H9 (cell line): ENCODE measurements at regions not wholly inside any gene's neighbourhood (a gene's known extent, or its start where the extent isn't known, plus 50 kb on each side); places are given as distances from the start of the nearest gene placed in this dataset.

Experiments
- DNase-seq: peaks from one replicate; pipeline ENCODE4 v3.0.0-alpha.2; 2017
- H2AFZ ChIP-seq: one replicate; pipeline ENCODE4 v1.6.1; 2013; ENCODE audit warnings: mild to moderate bottlenecking, low read length, control low read depth, moderate library complexity
- H2AK5ac ChIP-seq: 2 replicates; pipeline ENCODE4 v1.6.1; 2013; ENCODE audit warnings: low read length, control low read depth, mixed read lengths; ENCODE audit not compliant: insufficient read length
- H2BK120ac ChIP-seq: one replicate; pipeline ENCODE4 v1.6.1; 2013; ENCODE audit warnings: low read depth, mild to moderate bottlenecking, low read length, control low read depth, inconsistent platforms; ENCODE audit not compliant: poor library complexity, severe bottlenecking
- H2BK12ac ChIP-seq: 2 replicates; pipeline ENCODE4 v1.6.1; 2013; ENCODE audit warnings: low read length, control low read depth, mixed read lengths, low read depth; ENCODE audit not compliant: insufficient read length
- H2BK15ac ChIP-seq: 2 replicates; pipeline ENCODE4 v1.6.1; 2013; ENCODE audit warnings: low read depth, low read length, control low read depth
- H2BK20ac ChIP-seq: one replicate; pipeline ENCODE4 v1.6.1; 2013; ENCODE audit warnings: low read depth, mild to moderate bottlenecking, low read length, control low read depth, inconsistent platforms; ENCODE audit not compliant: poor library complexity, severe bottlenecking
- H2BK5ac ChIP-seq: 2 replicates; pipeline ENCODE4 v1.6.1; 2013; ENCODE audit warnings: low read length, control low read depth, mixed read lengths; ENCODE audit not compliant: insufficient read length
- H3K14ac ChIP-seq: 2 replicates; pipeline ENCODE4 v1.6.1; 2013; ENCODE audit warnings: low read length, control low read depth; ENCODE audit not compliant: insufficient read depth
- H3K18ac ChIP-seq: 2 replicates; pipeline ENCODE4 v1.6.1; 2013; ENCODE audit warnings: low read depth, mild to moderate bottlenecking, mixed read lengths, low read length, control low read depth; ENCODE audit not compliant: insufficient read length
- H3K23ac ChIP-seq: 2 replicates; pipeline ENCODE4 v1.6.1; 2013; ENCODE audit warnings: low read length, control low read depth, mixed read lengths, low read depth; ENCODE audit not compliant: insufficient read length
- H3K23me2 ChIP-seq: 2 replicates; pipeline ENCODE4 v1.6.1; 2013; ENCODE audit warnings: low read depth, mild to moderate bottlenecking, mixed read lengths, low read length, control low read depth; ENCODE audit not compliant: insufficient read length, poor library complexity, severe bottlenecking
- H3K27ac ChIP-seq: 2 replicates; pipeline ENCODE4 v1.5.1; 2013; ENCODE audit warnings: low read length, control low read depth, mixed read lengths, low read depth; ENCODE audit not compliant: insufficient read length
- H3K27me3 ChIP-seq: 2 replicates; pipeline ENCODE4 v1.6.1; 2013; ENCODE audit warnings: low read length, control low read depth, inconsistent platforms; ENCODE audit not compliant: insufficient read depth
- H3K4ac ChIP-seq: 2 replicates; pipeline ENCODE4 v1.6.1; 2013; ENCODE audit warnings: low read depth, mild to moderate bottlenecking, control low read depth, inconsistent platforms, low read length, moderate library complexity
- H3K4me1 ChIP-seq: 2 replicates; pipeline ENCODE4 v1.6.1; 2013; ENCODE audit warnings: low read length, control low read depth, inconsistent platforms; ENCODE audit not compliant: insufficient read depth
- H3K4me2 ChIP-seq: 2 replicates; pipeline ENCODE4 v1.6.1; 2013; ENCODE audit warnings: low read length, control low read depth, mixed read lengths; ENCODE audit not compliant: insufficient read length, insufficient read depth
- H3K56ac ChIP-seq: 2 replicates; pipeline ENCODE4 v1.6.1; 2013; ENCODE audit warnings: low read depth, mild to moderate bottlenecking, mixed read lengths, low read length, control low read depth; ENCODE audit not compliant: insufficient read length
- H3K79me1 ChIP-seq: 2 replicates; pipeline ENCODE4 v1.6.1; 2013; ENCODE audit warnings: low read depth, mild to moderate bottlenecking, moderate library complexity, low read length, control low read depth, inconsistent platforms; ENCODE audit not compliant: insufficient read depth, poor library complexity, severe bottlenecking
- H3K79me2 ChIP-seq: 2 replicates; pipeline ENCODE4 v1.6.1; 2013; ENCODE audit warnings: low read length, control low read depth, inconsistent platforms; ENCODE audit not compliant: insufficient read depth
- H3K9ac ChIP-seq: 2 replicates; pipeline ENCODE4 v1.6.1; 2013; ENCODE audit warnings: low read length, control low read depth, mixed read lengths; ENCODE audit not compliant: insufficient read length; ENCODE audit errors: extremely low read depth
- H3K9me3 ChIP-seq: one replicate; pipeline ENCODE4 v1.6.1; 2013; ENCODE audit warnings: low read depth, low read length, inconsistent platforms; ENCODE audit not compliant: control insufficient read depth
- H3T11ph ChIP-seq: one replicate; pipeline ENCODE4 v1.6.1; 2013; ENCODE audit warnings: mild to moderate bottlenecking, low read length, control low read depth, inconsistent platforms
- H4K20me1 ChIP-seq: one replicate; pipeline ENCODE4 v1.6.1; 2013; ENCODE audit not compliant: control insufficient read depth, insufficient read length, insufficient read depth
- H4K5ac ChIP-seq: 2 replicates; pipeline ENCODE4 v1.6.1; 2013; ENCODE audit warnings: low read depth, mild to moderate bottlenecking, mixed read lengths, low read length, control low read depth; ENCODE audit not compliant: insufficient read length
- H4K8ac ChIP-seq: replicated peaks from 2 replicates; pipeline ENCODE4 v1.6.1; 2013; ENCODE audit warnings: low read length, control low read depth, mixed read lengths, low read depth; ENCODE audit not compliant: insufficient read length
- H4K91ac ChIP-seq: 2 replicates; pipeline ENCODE4 v1.6.1; 2013; ENCODE audit warnings: low read depth, mild to moderate bottlenecking, moderate library complexity, mixed read lengths, low read length, control low read depth; ENCODE audit not compliant: insufficient read length
- H3K27ac Mint-ChIP-seq, 3 experiments: 2 replicates in 2 of 3; 3 replicates in 1 of 3; pipeline ENCODE4 v1.8.0; 2020 to 2021; ENCODE audit warnings: mixed read lengths in 3 of 3, mild to moderate bottlenecking in 1 of 3, moderate library complexity in 1 of 3
- H3K27me3 Mint-ChIP-seq: 2 replicates; pipeline ENCODE4 v1.8.0; 2021; ENCODE audit warnings: low read depth, mild to moderate bottlenecking, moderate library complexity, mixed read lengths
- H3K36me3 Mint-ChIP-seq, 3 experiments: 2 replicates in 2 of 3; 3 replicates in 1 of 3; pipeline ENCODE4 v1.8.0; 2020 to 2021; ENCODE audit warnings: low read depth in 3 of 3, mixed read lengths in 3 of 3; ENCODE audit not compliant: insufficient read depth in 1 of 3
- H3K4me1 Mint-ChIP-seq, 2 experiments: 2 replicates each; pipeline ENCODE4 v1.8.0; 2020; ENCODE audit warnings: mixed read lengths in 2 of 2
- H3K4me3 Mint-ChIP-seq, 2 experiments: 2 replicates in 1 of 2; 3 replicates in 1 of 2; pipeline ENCODE4 v1.8.0; 2020 to 2021; ENCODE audit warnings: mild to moderate bottlenecking in 2 of 2, mixed read lengths in 2 of 2, moderate library complexity in 1 of 2
- H3K9me3 Mint-ChIP-seq, 2 experiments: 2 replicates in 1 of 2; 3 replicates in 1 of 2; pipeline ENCODE4 v1.8.0; 2020; ENCODE audit warnings: mild to moderate bottlenecking in 2 of 2, mixed read lengths in 2 of 2, moderate library complexity in 1 of 2
- CTCF ChIP-seq: fragments of 200-600 bp; sonication (generic); conservative IDR thresholded peaks from 3 replicates; pipeline ENCODE4 v1.8.0; 2021; ENCODE audit warnings: antibody characterized with exemption, mild to moderate bottlenecking
- WGBS: extraction: QIAGEN DNeasy Blood & Tissue Kit; methylation state at CpG from one replicate; pipeline ENCODE4 v1.1.7; 2013; ENCODE audit warnings: missing lambda C conversion rate, low lambda C conversion rate, mixed read lengths; ENCODE audit not compliant: insufficient read length; ENCODE audit errors: extremely low coverage; 5-methylcytosine and 5-hydroxymethylcytosine counted together

DNA sequence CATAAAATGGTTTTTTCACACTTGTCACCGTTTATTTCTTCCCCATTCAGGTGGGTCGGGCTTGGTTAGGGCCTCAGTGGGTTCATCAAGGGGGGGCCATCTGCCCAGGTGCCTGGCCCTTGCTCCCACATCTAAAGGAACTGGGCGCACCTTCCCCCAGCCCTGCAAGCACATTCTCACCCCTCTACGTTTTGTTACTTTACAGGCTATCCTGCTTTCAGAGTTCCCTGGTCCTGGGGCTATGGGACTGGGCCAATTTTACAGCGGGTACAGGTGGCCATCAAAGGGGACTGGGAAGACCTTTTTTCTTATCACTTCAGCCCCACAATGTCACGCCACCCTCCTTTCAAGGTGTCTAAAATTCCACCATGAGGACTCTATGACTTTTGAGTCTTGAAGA is 71.8 kb upstream of the HAAO start:
- no peak overlapping the region for H3K23ac ChIP-seq
- no peak overlapping the region for H3T11ph ChIP-seq
- H3K4me2 ChIP-seq, result no peak overlapping the region
- H2AK5ac ChIP-seq, result no peak overlapping the region
- Mint-ChIP-seq H3K9me3 (peaks cover 11 to 14% of the 10 kb centered on the region in 2 experiments), H3K36me3 (peaks cover 0 to 14% (median 6%) of the 10 kb centered on the region in 3 experiments; a peak in 5 of 7 replicates), H3K27ac (no peak overlapping the region), H3K4me3 (no peak overlapping the region), H3K27me3 (no peaks in the 10 kb centered on the region; the same call in 1 of the 2 replicates), H3K4me1 (no peaks in the 10 kb centered on the region)
- no peak overlapping the region for H4K5ac ChIP-seq
- H3K23me2 ChIP-seq, result no peaks in the 10 kb centered on the region
- H2BK15ac ChIP-seq, result no peak overlapping the region
- H3K4me1 ChIP-seq, result no peaks in the 10 kb centered on the region
- H2BK120ac ChIP-seq, result no peak overlapping the region
- no peak for DNase-seq
- no peaks in the 10 kb centered on the region for H3K79me1 ChIP-seq
- no peak for TF ChIP-seq CTCF
- H2BK12ac ChIP-seq, result no peak overlapping the region
- WGBS, result no CpG with 5 or more reads among the region's 6 CpGs
- H2BK5ac ChIP-seq, result no peak overlapping the region
- H3K79me2 ChIP-seq, result no peaks in the 10 kb centered on the region
- H3K9ac ChIP-seq, result no peak overlapping the region
- no peak overlapping the region for H3K18ac ChIP-seq
- no peak overlapping the region for H3K56ac ChIP-seq
- no peaks in the 10 kb centered on the region for H3K27me3 ChIP-seq
- H4K8ac ChIP-seq, result no peak overlapping the region
- H3K14ac ChIP-seq, result no peak overlapping the region
- peaks cover 4% of the 10 kb centered on the region for H3K9me3 ChIP-seq
- H4K91ac ChIP-seq, result no peak overlapping the region
- H3K4ac ChIP-seq, result no peak overlapping the region
- no peak overlapping the region for H2BK20ac ChIP-seq
- no peak overlapping the region for H3K27ac ChIP-seq
- H2AFZ ChIP-seq, result no peak overlapping the region
- H4K20me1 ChIP-seq, result no peaks in the 10 kb centered on the region
